Ishikawa (cell line): ENCODE measurements at regions not wholly inside any gene's neighbourhood (a gene's known extent, or its start where the extent isn't known, plus 50 kb on each side); places are given as distances from the start of the nearest gene placed in this dataset.

Experiments used
- CEBPB ChIP-seq: IDR thresholded peaks from 2 replicates; pipeline ENCODE4 v1.6.1; 2012
- CREB1 ChIP-seq: IDR thresholded peaks from 2 replicates; pipeline ENCODE4 v1.6.1; 2012; ENCODE audit warnings: low read depth
- EGR1 ChIP-seq: IDR thresholded peaks from 2 replicates; pipeline ENCODE4 v1.6.1; 2012
- EP300 ChIP-seq: IDR thresholded peaks from 2 replicates; pipeline ENCODE4 v1.6.1; 2012; ENCODE audit warnings: borderline replicate concordance
- FOXM1 ChIP-seq: IDR thresholded peaks from 2 replicates; pipeline ENCODE4 v1.6.1; 2012; ENCODE audit warnings: low read depth, borderline replicate concordance
- NFIC ChIP-seq: IDR thresholded peaks from 2 replicates; pipeline ENCODE4 v1.6.1; 2012
- RAD21 ChIP-seq: IDR thresholded peaks from 2 replicates; pipeline ENCODE4 v1.6.1; 2012; ENCODE audit warnings: low read depth
- REST ChIP-seq: IDR thresholded peaks from 2 replicates; pipeline ENCODE4 v1.6.1; 2012; ENCODE audit warnings: low read depth, mild to moderate bottlenecking
- TAF1 ChIP-seq: IDR thresholded peaks from 2 replicates; pipeline ENCODE4 v1.6.1; 2012; ENCODE audit warnings: low read depth, mild to moderate bottlenecking
- TCF12 ChIP-seq: IDR thresholded peaks from 2 replicates; pipeline ENCODE4 v1.6.1; 2012; ENCODE audit warnings: low read depth
- TEAD4 ChIP-seq: IDR thresholded peaks from 2 replicates; pipeline ENCODE4 v1.6.1; 2012
- YY1 ChIP-seq: IDR thresholded peaks from 2 replicates; pipeline ENCODE4 v1.6.1; 2012; ENCODE audit warnings: low read depth
- ZBTB7A ChIP-seq: IDR thresholded peaks from 2 replicates; pipeline ENCODE4 v1.6.1; 2012; ENCODE audit warnings: low read depth
- TF ChIP-seq, protein P1 (sequence below): IDR thresholded peaks from 2 replicates; pipeline ENCODE4 v1.6.1; 2012
- TF ChIP-seq, protein P2 (sequence below): IDR thresholded peaks from 2 replicates; pipeline ENCODE4 v1.6.1; 2012

DNA sequence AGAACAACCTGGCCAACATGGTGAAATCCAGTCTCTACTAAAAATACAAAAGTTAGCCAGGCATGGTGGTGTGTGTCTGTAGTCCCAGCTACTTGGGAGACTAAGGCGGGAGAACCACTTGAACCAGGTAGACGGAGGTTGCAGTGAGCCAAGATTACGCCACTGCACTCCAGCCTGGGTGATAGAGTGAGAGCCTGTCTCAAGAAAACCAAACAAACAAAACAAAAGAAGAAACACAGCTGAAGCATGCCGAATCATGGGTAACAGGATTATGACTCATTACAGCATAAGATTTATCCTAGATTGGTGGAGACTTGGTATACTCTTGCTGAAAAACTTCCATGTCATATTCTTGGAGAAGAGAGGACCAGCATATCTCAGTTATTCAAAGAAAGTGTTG, 236.7 kb upstream of the CCNH start:
- TF ChIP-seq REST (no peak), FOXM1 (no peak), TEAD4 (no peak), TAF1 (no peak), RAD21 (no peak), TCF12 (no peak), EGR1 (no peak), ZBTB7A (no peak), CREB1 (no peak), CEBPB (no peak), YY1 (no peak), EP300 (no peak), NFIC (no peak)
- TF ChIP-seq, protein P1, sequence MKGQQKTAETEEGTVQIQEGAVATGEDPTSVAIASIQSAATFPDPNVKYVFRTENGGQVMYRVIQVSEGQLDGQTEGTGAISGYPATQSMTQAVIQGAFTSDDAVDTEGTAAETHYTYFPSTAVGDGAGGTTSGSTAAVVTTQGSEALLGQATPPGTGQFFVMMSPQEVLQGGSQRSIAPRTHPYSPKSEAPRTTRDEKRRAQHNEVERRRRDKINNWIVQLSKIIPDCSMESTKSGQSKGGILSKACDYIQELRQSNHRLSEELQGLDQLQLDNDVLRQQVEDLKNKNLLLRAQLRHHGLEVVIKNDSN = no peak
- TF ChIP-seq, protein P2, sequence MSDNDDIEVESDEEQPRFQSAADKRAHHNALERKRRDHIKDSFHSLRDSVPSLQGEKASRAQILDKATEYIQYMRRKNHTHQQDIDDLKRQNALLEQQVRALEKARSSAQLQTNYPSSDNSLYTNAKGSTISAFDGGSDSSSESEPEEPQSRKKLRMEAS = no peak

GRCh38 chr5:87645224-87645623, 232.5 kb upstream of the CCNH start:
- TF ChIP-seq, protein P1 = no peak
- TF ChIP-seq CREB1 (no peak), TCF12 (no peak), REST (no peak), EP300 (no peak), ZBTB7A (no peak), EGR1 (no peak), NFIC (no peak), TAF1 (no peak), TEAD4 (no peak), YY1 (no peak)
- TF ChIP-seq, protein P2 = no peak

DNA sequence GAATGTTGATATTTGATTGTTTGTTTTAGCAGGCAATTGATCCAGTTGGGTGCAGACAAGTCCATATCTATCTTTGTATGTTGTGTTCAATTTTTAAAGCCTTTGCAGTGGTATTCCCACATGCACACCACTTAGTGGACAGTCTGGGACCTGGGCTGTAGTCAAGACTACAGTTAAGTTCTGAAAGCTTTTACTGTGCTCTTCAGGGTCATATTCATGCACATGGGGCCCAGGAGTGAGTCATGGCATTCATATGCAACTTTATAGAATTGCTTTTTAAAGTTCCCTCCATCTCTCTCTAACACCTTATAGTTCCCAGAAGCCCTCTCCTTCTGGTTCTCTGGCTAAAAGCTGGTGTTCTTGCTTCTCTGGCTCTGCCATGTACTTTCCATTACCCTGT, 228.2 kb upstream of the CCNH start:
- no peak for TF ChIP-seq YY1
- no peak for TF ChIP-seq ZBTB7A
- TF ChIP-seq REST = no peak
- TF ChIP-seq, protein P1 = no peak
- TF ChIP-seq TEAD4 = no peak
- no peak for TF ChIP-seq EP300
- TF ChIP-seq FOXM1 = no peak
- no peak for TF ChIP-seq CEBPB
- TF ChIP-seq RAD21 = no peak
- no peak for TF ChIP-seq TCF12
- no peak for TF ChIP-seq TAF1
- TF ChIP-seq EGR1 = no peak
- TF ChIP-seq CREB1 = no peak
- TF ChIP-seq, protein P2 = no peak

GRCh38 chr5:87627363-87627762, 214.6 kb upstream of the CCNH start:
- TF ChIP-seq EGR1 = no peak
- no peak for TF ChIP-seq RAD21
- TF ChIP-seq, protein P2 = no peak
- no peak for TF ChIP-seq CREB1
- TF ChIP-seq, protein P1 = no peak
- TF ChIP-seq FOXM1 = no peak
- no peak for TF ChIP-seq NFIC
- no peak for TF ChIP-seq CEBPB
- no peak for TF ChIP-seq REST
